Neural progenitor cell (in vitro differentiated cells): ENCODE measurements at regions not wholly inside any gene's neighbourhood (a gene's known extent, or its start where the extent isn't known, plus 50 kb on each side); places are given as distances from the start of the nearest gene placed in this dataset.

Source experiments
- DNase-seq: peaks from one replicate; pipeline ENCODE4 v3.0.0-alpha.2; 2016; ENCODE audit warnings: low spot score
- H2AFZ ChIP-seq: fragments of 200-600 bp; sonication (generic); replicated peaks from 2 replicates; pipeline ENCODE4 v1.6.1; 2016; ENCODE audit warnings: antibody characterized with exemption
- H3F3A ChIP-seq: fragments of 200-600 bp; sonication (generic); 2 replicates; pipeline ENCODE4 v1.6.1; 2016; ENCODE audit warnings: antibody characterized with exemption, low read depth
- H3K27ac ChIP-seq: fragments of 200-600 bp; sonication (generic); 2 replicates; pipeline ENCODE4 v1.5.1; 2016; ENCODE audit warnings: mild to moderate bottlenecking
- H3K27me3 ChIP-seq: fragments of 200-600 bp; sonication (generic); 2 replicates; pipeline ENCODE4 v1.6.1; 2016; ENCODE audit warnings: mild to moderate bottlenecking, moderate library complexity
- H3K36me3 ChIP-seq: fragments of 200-600 bp; sonication (generic); 2 replicates; pipeline ENCODE4 v1.5.1; 2016
- H3K4me1 ChIP-seq: fragments of 200-600 bp; sonication (generic); 2 replicates; pipeline ENCODE4 v1.6.1; 2016; ENCODE audit warnings: mixed run types
- H3K4me2 ChIP-seq: fragments of 200-600 bp; sonication (generic); 2 replicates; pipeline ENCODE4 v1.6.1; 2016
- H3K4me3 ChIP-seq: fragments of 200-600 bp; sonication (generic); 2 replicates; pipeline ENCODE4 v1.5.1; 2016
- H3K79me2 ChIP-seq: fragments of 200-600 bp; sonication (generic); 2 replicates; pipeline ENCODE4 v1.6.1; 2016; ENCODE audit warnings: low read depth
- H3K9ac ChIP-seq: fragments of 200-600 bp; sonication (generic); 2 replicates; pipeline ENCODE4 v1.6.1; 2016
- H3K9me3 ChIP-seq: fragments of 200-600 bp; sonication (generic); 2 replicates; pipeline ENCODE4 v1.5.1; 2016; ENCODE audit warnings: low read depth
- H4K20me1 ChIP-seq: fragments of 200-600 bp; sonication (generic); 2 replicates; pipeline ENCODE4 v1.6.1; 2016; ENCODE audit warnings: low read depth
- H3K27ac Mint-ChIP-seq: 3 replicates; pipeline ENCODE4 v1.8.0; 2021; ENCODE audit warnings: mixed read lengths
- H3K27me3 Mint-ChIP-seq: 2 replicates; pipeline ENCODE4 v1.8.0; 2022; ENCODE audit warnings: low read depth, mild to moderate bottlenecking, inconsistent platforms, moderate library complexity, mixed read lengths; ENCODE audit not compliant: insufficient read depth
- H3K36me3 Mint-ChIP-seq: 3 replicates; pipeline ENCODE4 v1.8.0; 2021; ENCODE audit warnings: mixed read lengths
- H3K4me1 Mint-ChIP-seq: 3 replicates; pipeline ENCODE4 v1.8.0; 2021; ENCODE audit warnings: mixed read lengths
- H3K4me3 Mint-ChIP-seq: 3 replicates; pipeline ENCODE4 v1.8.0; 2021; ENCODE audit warnings: mild to moderate bottlenecking, moderate library complexity, mixed read lengths
- H3K9me3 Mint-ChIP-seq: 3 replicates; pipeline ENCODE4 v1.8.0; 2020; ENCODE audit warnings: mixed read lengths
- EZH2 ChIP-seq: fragments of 200-600 bp; sonication (generic); IDR thresholded peaks from 2 replicates; pipeline ENCODE4 v1.6.1; 2017; ENCODE audit warnings: antibody characterized with exemption, mild to moderate bottlenecking, moderate library complexity
- EZH2phosphoT487 ChIP-seq: fragments of 200-600 bp; sonication (generic); IDR thresholded peaks from 2 replicates; pipeline ENCODE4 v1.6.1; 2017; ENCODE audit warnings: antibody characterized with exemption
- TF ChIP-seq, protein P1 (sequence below): fragments of 200-600 bp; sonication (generic); IDR thresholded peaks from 2 replicates; pipeline ENCODE4 v1.5.1; 2017; ENCODE audit warnings: antibody characterized with exemption, mild to moderate bottlenecking

DNA sequence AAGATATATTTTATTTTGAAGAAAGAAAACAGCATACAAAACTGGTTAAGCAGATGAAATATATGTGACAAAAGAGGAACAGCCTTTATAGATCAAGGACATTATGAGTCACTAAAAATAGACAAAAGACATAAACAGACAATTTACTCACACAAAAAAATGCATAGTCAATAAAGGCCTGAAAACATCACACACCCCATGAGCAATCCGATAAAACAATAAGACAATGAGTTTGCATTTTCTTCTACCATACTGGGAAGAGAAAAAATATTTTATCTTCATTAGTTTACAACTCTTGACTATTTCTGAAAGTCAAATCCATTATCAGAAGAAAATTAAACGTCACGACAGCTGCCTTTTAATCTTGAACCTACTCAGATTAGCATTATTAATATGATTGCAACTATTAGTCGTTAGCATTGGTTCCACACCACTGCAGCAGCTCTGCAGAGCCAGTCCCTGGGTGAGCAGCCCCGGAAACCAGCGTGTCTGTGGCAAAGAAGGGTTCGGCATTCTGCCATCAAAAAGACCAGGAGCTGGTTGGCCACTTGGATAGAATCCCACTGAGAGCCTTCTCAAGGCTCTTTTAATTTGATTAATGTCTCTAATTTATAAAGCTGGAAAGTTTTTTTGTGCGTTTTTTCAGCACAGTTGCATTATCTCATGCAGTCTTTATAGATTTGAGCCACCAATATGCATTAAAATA, 305.4 kb upstream of the SHH start:
- Histone ChIP-seq H2AFZ (no peak overlapping the region), H4K20me1 (no peaks in the 10 kb centered on the region), H3K9me3 (no peaks in the 10 kb centered on the region), H3K4me1 (no peaks in the 10 kb centered on the region), H3K27ac (no peak overlapping the region), H3K4me3 (no peak overlapping the region), H3K4me2 (no peak overlapping the region), H3K27me3 (no peaks in the 10 kb centered on the region), H3K9ac (no peak overlapping the region), H3K36me3 (no peaks in the 10 kb centered on the region), H3F3A (no peaks in the 10 kb centered on the region), H3K79me2 (no peaks in the 10 kb centered on the region)
- Mint-ChIP-seq H3K36me3 (no peaks in the 10 kb centered on the region), H3K4me3 (no peak overlapping the region), H3K4me1 (no peaks in the 10 kb centered on the region), H3K9me3 (no peaks in the 10 kb centered on the region), H3K27ac (no peak overlapping the region), H3K27me3 (no peaks in the 10 kb centered on the region)
- DNase-seq: no peak
- TF ChIP-seq EZH2 (no peak), EZH2phosphoT487 (no peak)
- TF ChIP-seq, protein P1, sequence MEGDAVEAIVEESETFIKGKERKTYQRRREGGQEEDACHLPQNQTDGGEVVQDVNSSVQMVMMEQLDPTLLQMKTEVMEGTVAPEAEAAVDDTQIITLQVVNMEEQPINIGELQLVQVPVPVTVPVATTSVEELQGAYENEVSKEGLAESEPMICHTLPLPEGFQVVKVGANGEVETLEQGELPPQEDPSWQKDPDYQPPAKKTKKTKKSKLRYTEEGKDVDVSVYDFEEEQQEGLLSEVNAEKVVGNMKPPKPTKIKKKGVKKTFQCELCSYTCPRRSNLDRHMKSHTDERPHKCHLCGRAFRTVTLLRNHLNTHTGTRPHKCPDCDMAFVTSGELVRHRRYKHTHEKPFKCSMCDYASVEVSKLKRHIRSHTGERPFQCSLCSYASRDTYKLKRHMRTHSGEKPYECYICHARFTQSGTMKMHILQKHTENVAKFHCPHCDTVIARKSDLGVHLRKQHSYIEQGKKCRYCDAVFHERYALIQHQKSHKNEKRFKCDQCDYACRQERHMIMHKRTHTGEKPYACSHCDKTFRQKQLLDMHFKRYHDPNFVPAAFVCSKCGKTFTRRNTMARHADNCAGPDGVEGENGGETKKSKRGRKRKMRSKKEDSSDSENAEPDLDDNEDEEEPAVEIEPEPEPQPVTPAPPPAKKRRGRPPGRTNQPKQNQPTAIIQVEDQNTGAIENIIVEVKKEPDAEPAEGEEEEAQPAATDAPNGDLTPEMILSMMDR: no peak

DNA sequence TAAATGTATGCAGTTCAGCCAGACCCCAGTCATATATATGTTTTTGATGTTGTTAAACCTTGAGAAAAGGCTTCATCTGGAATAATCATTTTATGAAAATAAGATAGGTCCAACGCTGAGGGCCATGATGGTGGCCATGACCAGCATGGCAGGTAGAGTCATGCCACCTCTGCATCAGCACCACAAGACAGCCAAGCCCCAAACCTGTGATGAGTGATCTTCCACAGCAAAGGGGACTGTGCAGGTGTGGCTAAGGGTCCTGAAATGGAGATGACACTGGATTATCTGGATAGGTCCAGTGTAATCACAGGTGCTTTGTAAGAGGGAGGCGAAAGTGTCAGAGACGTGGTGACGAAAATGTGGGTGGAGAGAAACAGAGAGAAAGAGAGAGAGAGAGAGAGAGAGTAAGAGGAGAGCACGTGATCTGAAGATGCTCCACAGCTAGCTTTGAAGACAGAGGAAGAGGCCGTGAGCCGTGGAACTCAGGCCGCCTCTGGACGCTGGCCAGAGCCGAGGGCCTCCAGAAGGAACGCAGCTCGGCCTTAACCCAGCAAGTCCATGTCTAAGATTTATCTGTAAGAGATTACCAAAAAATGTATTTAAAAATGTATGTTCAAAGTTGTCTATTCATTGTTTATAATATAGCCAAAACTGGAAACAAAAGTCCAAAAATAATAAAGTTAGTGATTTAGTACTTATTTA, 304.4 kb upstream of the SHH start:
- H3K27ac Mint-ChIP-seq: no peak overlapping the region
- Histone ChIP-seq H3K79me2 (no peaks in the 10 kb centered on the region), H3K4me1 (no peaks in the 10 kb centered on the region), H3K9ac (no peak overlapping the region), H3F3A (no peaks in the 10 kb centered on the region), H3K27ac (no peak overlapping the region), H2AFZ (no peak overlapping the region), H3K36me3 (no peaks in the 10 kb centered on the region), H3K9me3 (no peaks in the 10 kb centered on the region), H3K4me3 (no peak overlapping the region), H4K20me1 (no peaks in the 10 kb centered on the region), H3K4me2 (no peak overlapping the region), H3K27me3 (no peaks in the 10 kb centered on the region)
- no peaks in the 10 kb centered on the region for H3K9me3 Mint-ChIP-seq
- H3K27me3 Mint-ChIP-seq: no peaks in the 10 kb centered on the region
- DNase-seq: no peak
- H3K36me3 Mint-ChIP-seq: no peaks in the 10 kb centered on the region
- H3K4me3 Mint-ChIP-seq: no peak overlapping the region
- TF ChIP-seq, protein P1: no peak
- no peak for TF ChIP-seq EZH2
- TF ChIP-seq EZH2phosphoT487: no peak
- H3K4me1 Mint-ChIP-seq: no peaks in the 10 kb centered on the region

DNA sequence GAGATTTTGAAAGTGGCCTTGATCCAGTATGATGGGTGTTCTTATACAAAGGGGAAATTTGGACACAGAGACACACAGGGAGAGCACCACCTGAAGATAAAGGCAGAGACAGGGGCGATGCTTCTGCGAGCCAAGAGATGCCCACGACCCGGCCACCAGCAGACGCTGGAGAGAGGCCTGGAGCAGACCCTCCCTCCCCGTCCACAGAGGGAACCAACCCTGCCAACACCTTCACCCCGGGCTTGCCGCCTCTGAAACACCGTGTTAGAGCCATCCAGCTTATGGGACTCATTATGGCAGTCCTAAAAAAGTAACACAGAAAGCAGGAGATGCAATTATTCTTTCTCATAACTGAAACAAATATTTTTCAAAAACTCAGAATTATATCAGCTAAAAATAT, 303.3 kb upstream of the SHH start:
- Mint-ChIP-seq H3K4me1 (no peaks in the 10 kb centered on the region), H3K27ac (no peak overlapping the region)
- TF ChIP-seq, protein P1: no peak
- TF ChIP-seq EZH2: no peak
- no peak for TF ChIP-seq EZH2phosphoT487

More for the DNA sequence above, 303.3 kb upstream of the SHH start:
- Histone ChIP-seq H3F3A (no peaks in the 10 kb centered on the region), H4K20me1 (no peaks in the 10 kb centered on the region), H3K4me1 (no peaks in the 10 kb centered on the region), H3K27ac (no peak overlapping the region), H3K27me3 (no peaks in the 10 kb centered on the region), H3K9me3 (no peaks in the 10 kb centered on the region), H3K36me3 (no peaks in the 10 kb centered on the region), H3K4me3 (no peak overlapping the region), H3K9ac (no peak overlapping the region), H3K79me2 (no peaks in the 10 kb centered on the region), H3K4me2 (no peak overlapping the region), H2AFZ (no peak overlapping the region)
- no peaks in the 10 kb centered on the region for H3K27me3 Mint-ChIP-seq
- no peak for DNase-seq
- no peak overlapping the region for H3K4me3 Mint-ChIP-seq
- no peaks in the 10 kb centered on the region for H3K9me3 Mint-ChIP-seq
- no peaks in the 10 kb centered on the region for H3K36me3 Mint-ChIP-seq
